Naive thymus-derived CD4-positive, alpha-beta T cell (primary cell): ENCODE measurements at regions not wholly inside any gene's neighbourhood (a gene's known extent, or its start where the extent isn't known, plus 50 kb on each side); places are given as distances from the start of the nearest gene placed in this dataset.

ENCODE experiments used
- ATAC-seq: fragments of 150-1000 bp; cut with Tn5 transposase; 2 replicates; pipeline ENCODE4 v1.10.0; 2021; ENCODE audit warnings: mild to moderate bottlenecking, moderate library complexity
- CTCF ChIA-PET: fragments of 350-600 bp; sonication (Branson Sonifier 250); formaldehyde crosslinking; loops from one replicate; lab custom pipeline; 2021; ENCODE audit warnings: antibody characterized with exemption; lab: Charles Lee
- POLR2A ChIA-PET: fragments of 350-600 bp; sonication (Branson Sonifier 250); formaldehyde crosslinking; loops from one replicate; lab custom pipeline; 2021; ENCODE audit warnings: antibody characterized with exemption, inconsistent platforms; lab: Charles Lee
- DNase-seq, 9 donors: peaks; one replicate each; pipeline versions ENCODE4 v3.0.0 to v3.0.0-alpha.2; 2020 to 2022; ENCODE audit warnings: mixed read lengths in 1 of 9
- H3K27ac ChIP-seq: one replicate; pipeline ENCODE4 v1.7.0; 2013; ENCODE audit warnings: mild to moderate bottlenecking, low read depth, low read length, moderate library complexity
- H3K27me3 ChIP-seq, 2 donors: one replicate each; pipeline ENCODE4 v1.7.0; 2013; ENCODE audit warnings: low read length in 2 of 2, mild to moderate bottlenecking in 2 of 2, moderate library complexity in 2 of 2; ENCODE audit not compliant: control insufficient read depth in 2 of 2, insufficient read depth in 2 of 2
- H3K36me3 ChIP-seq, 3 experiments: 1 replicate in 2 of 3; 2 replicates in 1 of 3; pipeline ENCODE4 v1.7.0; 2013; ENCODE audit warnings: low read length in 3 of 3, mild to moderate bottlenecking in 3 of 3, moderate library complexity in 1 of 3; ENCODE audit not compliant: insufficient read depth in 3 of 3, control insufficient read depth in 2 of 3
- H3K4me1 ChIP-seq, 2 donors: one replicate each; pipeline ENCODE4 v1.7.0; 2013; ENCODE audit warnings: low read length in 2 of 2, mild to moderate bottlenecking in 2 of 2, moderate library complexity in 1 of 2; ENCODE audit not compliant: control insufficient read depth in 2 of 2, insufficient read depth in 2 of 2
- H3K4me3 ChIP-seq: 2 replicates; pipeline ENCODE4 v1.7.0; 2013; ENCODE audit warnings: mild to moderate bottlenecking, low read length
- H3K9me3 ChIP-seq, 3 experiments: 1 replicate in 2 of 3; 2 replicates in 1 of 3; pipeline ENCODE4 v1.7.0; 2013; ENCODE audit warnings: low read length in 3 of 3; ENCODE audit not compliant: control insufficient read depth in 2 of 3
- H3K27ac Mint-ChIP-seq, 9 donors: one replicate each; pipeline ENCODE4 v1.8.0; 2020 to 2022; ENCODE audit warnings: mixed read lengths in 9 of 9, mild to moderate bottlenecking in 8 of 9, moderate library complexity in 5 of 9, inconsistent platforms in 2 of 9
- H3K27me3 Mint-ChIP-seq, 5 donors: one replicate each; pipeline ENCODE4 v1.8.0; 2021 to 2022; ENCODE audit warnings: mixed read lengths in 5 of 5, mild to moderate bottlenecking in 1 of 5
- H3K36me3 Mint-ChIP-seq, 5 donors: one replicate each; pipeline ENCODE4 v1.8.0; 2020 to 2022; ENCODE audit warnings: mixed read lengths in 5 of 5, mild to moderate bottlenecking in 3 of 5, inconsistent platforms in 1 of 5
- H3K4me1 Mint-ChIP-seq, 7 donors: one replicate each; pipeline ENCODE4 v1.8.0; 2020 to 2022; ENCODE audit warnings: mixed read lengths in 7 of 7, mild to moderate bottlenecking in 3 of 7, inconsistent platforms in 1 of 7
- H3K4me3 Mint-ChIP-seq, 10 donors: one replicate each; pipeline ENCODE4 v1.8.0; 2020 to 2022; ENCODE audit warnings: mild to moderate bottlenecking in 10 of 10, mixed read lengths in 10 of 10, moderate library complexity in 6 of 10, inconsistent platforms in 2 of 10
- H3K9me3 Mint-ChIP-seq, 11 donors: one replicate each; pipeline ENCODE4 v1.8.0; 2020 to 2022; ENCODE audit warnings: mixed read lengths in 11 of 11, mild to moderate bottlenecking in 4 of 11, inconsistent platforms in 1 of 11, moderate library complexity in 1 of 11
- intact Hi-C, 2 donors: fragments of 100-400 bp; cut with micrococcal nuclease; formaldehyde crosslinking; loops; one replicate each; pipeline ENCODE4 v1.15.1; 2023

DNA sequence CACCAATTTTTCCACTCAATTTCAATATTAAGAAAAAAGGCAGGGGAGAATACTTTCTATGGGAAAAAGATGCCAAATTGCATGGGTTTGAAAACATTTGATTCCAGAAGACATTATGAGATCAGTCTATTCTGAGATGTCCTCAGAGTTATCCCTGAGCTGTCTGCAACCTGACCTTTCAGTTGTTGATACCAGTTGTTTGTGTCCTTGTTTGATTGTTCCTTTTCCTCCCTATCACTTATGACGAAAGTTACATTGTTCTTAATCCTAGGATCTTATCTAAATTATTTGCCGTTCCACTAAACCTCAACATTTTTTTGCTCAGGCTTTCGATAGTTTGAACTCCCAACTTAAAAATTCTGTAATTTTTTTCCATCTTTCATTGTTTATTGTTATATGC, 336.3 kb upstream of the NOVA1 start:
- Mint-ChIP-seq H3K4me3 (no peak overlapping the region), H3K9me3 (peaks cover 2 to 36% (median 12%) of the 10 kb centered on the region in 11 donors), H3K36me3 (no peaks in the 10 kb centered on the region), H3K27me3 (no peaks in the 10 kb centered on the region), H3K4me1 (no peaks in the 10 kb centered on the region), H3K27ac (no peak overlapping the region)
- CTCF ChIA-PET: no interaction called here
- Histone ChIP-seq H3K4me1 (no peaks in the 10 kb centered on the region), H3K36me3 (no peaks in the 10 kb centered on the region), H3K27ac (no peak overlapping the region), H3K27me3 (no peaks in the 10 kb centered on the region), H3K9me3 (no peaks in the 10 kb centered on the region), H3K4me3 (no peak overlapping the region)
- ATAC-seq (no peak), DNase-seq (no peak)
- intact Hi-C loops: no loop called here
- POLR2A ChIA-PET: no interaction called here

- Histone ChIP-seq H3K27me3 (no peaks in the 10 kb centered on the region), H3K27ac (no peak overlapping the region), H3K4me3 (no peak overlapping the region), H3K9me3 (no peaks in the 10 kb centered on the region), H3K36me3 (no peaks in the 10 kb centered on the region), H3K4me1 (no peaks in the 10 kb centered on the region)
- CTCF ChIA-PET: no interaction called here
- Mint-ChIP-seq H3K27me3 (no peaks in the 10 kb centered on the region), H3K27ac (no peak overlapping the region), H3K9me3 (peaks cover 2 to 37% (median 14%) of the 10 kb centered on the region in 11 donors), H3K36me3 (no peaks in the 10 kb centered on the region), H3K4me1 (no peaks in the 10 kb centered on the region), H3K4me3 (no peak overlapping the region)
- ATAC-seq (no peak), DNase-seq (no peak)
- intact Hi-C loops: no loop called here
- POLR2A ChIA-PET: no interaction called here
These were observed 337.9 kb upstream of the NOVA1 start for GRCh38 chr14:26935733-26936132.

GRCh38 chr14:26938054-26938453, 340.2 kb upstream of the NOVA1 start:
- POLR2A ChIA-PET: no interaction called here
- no peaks in the 10 kb centered on the region for H3K27me3 ChIP-seq
- intact Hi-C loops: no loop called here
- CTCF ChIA-PET: no interaction called here
- ATAC-seq (no peak), DNase-seq (no peak)
- H3K27ac ChIP-seq: no peak overlapping the region
- H3K4me1 Mint-ChIP-seq: no peaks in the 10 kb centered on the region
- H3K27me3 Mint-ChIP-seq: no peaks in the 10 kb centered on the region
- peaks cover 0 to 6% (median 0%) of the 10 kb centered on the region in 5 donors for H3K36me3 Mint-ChIP-seq
- no peak overlapping the region for H3K4me3 ChIP-seq
- H3K4me3 Mint-ChIP-seq: no peak overlapping the region
- no peaks in the 10 kb centered on the region for H3K9me3 ChIP-seq
- no peaks in the 10 kb centered on the region for H3K36me3 ChIP-seq
- H3K4me1 ChIP-seq: no peaks in the 10 kb centered on the region
- peaks cover 1 to 42% (median 17%) of the 10 kb centered on the region in 11 donors for H3K9me3 Mint-ChIP-seq
- H3K27ac Mint-ChIP-seq: no peak overlapping the region

GRCh38 chr14:26939755-26940154, 341.9 kb upstream of the NOVA1 start:
- no peak overlapping the region for H3K27ac Mint-ChIP-seq
- H3K27me3 Mint-ChIP-seq: no peaks in the 10 kb centered on the region
- intact Hi-C loops: no loop called here
- POLR2A ChIA-PET: no interaction called here
- H3K4me3 Mint-ChIP-seq: no peak overlapping the region
- no peak for DNase-seq
- H3K9me3 Mint-ChIP-seq: peaks cover 0 to 48% (median 15%) of the 10 kb centered on the region in 11 donors
- H3K9me3 ChIP-seq: no peaks in the 10 kb centered on the region
- no peaks in the 10 kb centered on the region for H3K4me1 ChIP-seq
- no peaks in the 10 kb centered on the region for H3K36me3 ChIP-seq
- ATAC-seq: no peak
- no peaks in the 10 kb centered on the region for H3K27me3 ChIP-seq
- no peaks in the 10 kb centered on the region for H3K4me1 Mint-ChIP-seq
- no peak overlapping the region for H3K4me3 ChIP-seq
- H3K36me3 Mint-ChIP-seq: peaks cover 0 to 6% (median 0%) of the 10 kb centered on the region in 5 donors
- CTCF ChIA-PET: no interaction called here
- no peak overlapping the region for H3K27ac ChIP-seq

- Mint-ChIP-seq H3K9me3 (peaks cover 0 to 47% (median 18%) of the 10 kb centered on the region in 11 donors), H3K36me3 (peaks cover 0 to 6% (median 0%) of the 10 kb centered on the region in 5 donors), H3K4me1 (no peaks in the 10 kb centered on the region), H3K27ac (no peak overlapping the region), H3K27me3 (no peaks in the 10 kb centered on the region), H3K4me3 (no peak overlapping the region)
- H3K4me3 ChIP-seq: no peak overlapping the region
- H3K27ac ChIP-seq: no peak overlapping the region
- H3K4me1 ChIP-seq: no peaks in the 10 kb centered on the region
- no peaks in the 10 kb centered on the region for H3K36me3 ChIP-seq
- POLR2A ChIA-PET: no interaction called here
- DNase-seq (no peak), ATAC-seq (no peak)
- intact Hi-C loops: no loop called here
- CTCF ChIA-PET: no interaction called here
- no peaks in the 10 kb centered on the region for H3K27me3 ChIP-seq
- no peaks in the 10 kb centered on the region for H3K9me3 ChIP-seq
These were observed 343.7 kb upstream of the NOVA1 start for GRCh38 chr14:26941521-26941920.

DNA sequence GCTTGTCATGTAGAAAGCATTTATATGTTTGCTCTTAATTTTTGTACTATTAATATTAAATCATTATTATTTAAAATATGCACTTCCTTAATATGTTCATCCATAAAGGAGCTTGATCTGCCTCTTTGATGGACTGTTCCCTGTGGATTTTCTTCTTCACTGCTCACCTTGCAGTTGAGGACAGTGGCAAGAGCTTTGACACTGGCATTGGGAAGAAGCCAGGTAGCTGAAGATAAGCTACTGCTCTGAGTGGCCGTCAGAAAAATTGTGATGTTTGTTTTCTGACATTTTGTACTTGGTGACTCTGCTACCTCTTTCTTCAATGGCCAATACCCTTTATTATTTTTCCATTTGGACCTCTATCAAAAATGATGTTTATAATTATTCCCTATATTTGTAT, 349.4 kb upstream of the NOVA1 start:
- no peak overlapping the region for H3K4me3 Mint-ChIP-seq
- H3K27ac Mint-ChIP-seq: no peak overlapping the region
- Histone ChIP-seq H3K9me3 (no peaks in the 10 kb centered on the region), H3K4me3 (no peak overlapping the region), H3K36me3 (no peaks in the 10 kb centered on the region), H3K27ac (no peak overlapping the region), H3K27me3 (no peaks in the 10 kb centered on the region), H3K4me1 (no peaks in the 10 kb centered on the region)
- DNase-seq (no peak), ATAC-seq (no peak)
- H3K36me3 Mint-ChIP-seq: no peaks in the 10 kb centered on the region
- H3K27me3 Mint-ChIP-seq: no peaks in the 10 kb centered on the region
- intact Hi-C loops: no loop called here
- H3K4me1 Mint-ChIP-seq: no peaks in the 10 kb centered on the region
- ChIA-PET POLR2A (no interaction called here), CTCF (no interaction called here)
- peaks cover 0 to 35% (median 11%) of the 10 kb centered on the region in 11 donors for H3K9me3 Mint-ChIP-seq

GRCh38 chr14:26959437-26959836, 361.6 kb upstream of the NOVA1 start:
- Histone ChIP-seq H3K36me3 (no peaks in the 10 kb centered on the region), H3K27me3 (no peaks in the 10 kb centered on the region), H3K4me1 (no peaks in the 10 kb centered on the region), H3K4me3 (no peak overlapping the region), H3K9me3 (no peaks in the 10 kb centered on the region), H3K27ac (no peak overlapping the region)
- POLR2A ChIA-PET: no interaction called here
- no peaks in the 10 kb centered on the region for H3K36me3 Mint-ChIP-seq
- intact Hi-C loops: no loop called here
- ATAC-seq: no peak
- H3K27ac Mint-ChIP-seq: no peak overlapping the region
- CTCF ChIA-PET: no interaction called here
- peaks cover 0 to 1% (median 0%) of the 10 kb centered on the region in 7 donors for H3K4me1 Mint-ChIP-seq
- H3K27me3 Mint-ChIP-seq: no peaks in the 10 kb centered on the region
- DNase-seq: no peak
- H3K4me3 Mint-ChIP-seq: no peak overlapping the region
- peaks cover 0 to 22% (median 14%) of the 10 kb centered on the region in 11 donors for H3K9me3 Mint-ChIP-seq
